ENCODE measurements at regions not wholly inside any gene's neighbourhood (a gene's known extent, or its start where the extent isn't known, plus 50 kb on each side); places are given as distances from the start of the nearest gene placed in this dataset.

- TF ChIP-seq, protein P1, sequence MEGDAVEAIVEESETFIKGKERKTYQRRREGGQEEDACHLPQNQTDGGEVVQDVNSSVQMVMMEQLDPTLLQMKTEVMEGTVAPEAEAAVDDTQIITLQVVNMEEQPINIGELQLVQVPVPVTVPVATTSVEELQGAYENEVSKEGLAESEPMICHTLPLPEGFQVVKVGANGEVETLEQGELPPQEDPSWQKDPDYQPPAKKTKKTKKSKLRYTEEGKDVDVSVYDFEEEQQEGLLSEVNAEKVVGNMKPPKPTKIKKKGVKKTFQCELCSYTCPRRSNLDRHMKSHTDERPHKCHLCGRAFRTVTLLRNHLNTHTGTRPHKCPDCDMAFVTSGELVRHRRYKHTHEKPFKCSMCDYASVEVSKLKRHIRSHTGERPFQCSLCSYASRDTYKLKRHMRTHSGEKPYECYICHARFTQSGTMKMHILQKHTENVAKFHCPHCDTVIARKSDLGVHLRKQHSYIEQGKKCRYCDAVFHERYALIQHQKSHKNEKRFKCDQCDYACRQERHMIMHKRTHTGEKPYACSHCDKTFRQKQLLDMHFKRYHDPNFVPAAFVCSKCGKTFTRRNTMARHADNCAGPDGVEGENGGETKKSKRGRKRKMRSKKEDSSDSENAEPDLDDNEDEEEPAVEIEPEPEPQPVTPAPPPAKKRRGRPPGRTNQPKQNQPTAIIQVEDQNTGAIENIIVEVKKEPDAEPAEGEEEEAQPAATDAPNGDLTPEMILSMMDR (IDR thresholded peaks at IDR 0.05), result no peak
- no peak for TF ChIP-seq POLR2A (IDR thresholded peaks at IDR 0.05)
Observed at GRCh38 chr21:43321111-43321510, 105.8 kb downstream of the SIK1 start.
